ENCODE measurements at regions not wholly inside any gene's neighbourhood (a gene's known extent, or its start where the extent isn't known, plus 50 kb on each side); places are given as distances from the start of the nearest gene placed in this dataset.
A peak's percentile ranks its signal among the peaks of the same experiment; 100 is the strongest.

- H3K27ac Mint-ChIP-seq: no peak overlapping the region
These were observed 499.3 kb downstream of the EPHA5 start for GRCh38 chr4:65170768-65171514.

More at GRCh38 chr4:65170768-65171514, 499.3 kb downstream of the EPHA5 start:
- Histone ChIP-seq H2AFZ (peak overlapping the region; percentile 67; the same call in 1 of the 2 replicates), H3K27me3 (ENCODE audit: insufficient read depth) (no peaks in the 10 kb centered on the region), H3K9me2 (ENCODE audit: insufficient read depth) (no peaks in the 10 kb centered on the region), H4K20me1 (replicated peaks; ENCODE audit: insufficient read depth) (no peaks in the 10 kb centered on the region), H3K27ac (ENCODE audit: low read depth) (no peak overlapping the region), H3F3A (replicated peaks; ENCODE audit: low read depth) (no peaks in the 10 kb centered on the region), H3K36me3 (ENCODE audit: insufficient read depth) (no peaks in the 10 kb centered on the region), H3K4me3 (no peak overlapping the region), H3K4me2 (no peak overlapping the region), H3K79me2 (replicated peaks; ENCODE audit: insufficient read depth) (no peaks in the 10 kb centered on the region), H3K4me1 (ENCODE audit: insufficient read depth) (no peaks in the 10 kb centered on the region)
- Mint-ChIP-seq H3K36me3 (ENCODE audit: low read depth) (peaks cover 5% of the 10 kb centered on the region), H3K9me3 (peaks cover 5% of the 10 kb centered on the region), H3K27me3 (ENCODE audit: insufficient read depth, low read depth, poor library complexity) (peaks cover 1% of the 10 kb centered on the region), H3K4me1 (no peaks in the 10 kb centered on the region; the same call in 2 of the 3 replicates), H3K4me3 (no peak overlapping the region)
- ATAC-seq: no peak
- TF ChIP-seq NANOG (IDR thresholded peaks at IDR 0.05; ENCODE audit: borderline replicate concordance) (no peak), EZH2 (IDR thresholded peaks at IDR 0.05; ENCODE audit: low read depth, unreplicated experiment) (no peak), CREB1 (CRISPR knock-in tag; IDR thresholded peaks at IDR 0.05; ENCODE audit: low read depth) (no peak), ZNF114 (CRISPR knock-in tag; IDR thresholded peaks at IDR 0.05) (no peak), ZNF462 (CRISPR knock-in tag; IDR thresholded peaks at IDR 0.05) (no peak), JUNB (IDR thresholded peaks at IDR 0.05; ENCODE audit: unreplicated experiment) (no peak), REST (IDR thresholded peaks at IDR 0.05; ENCODE audit: unreplicated experiment) (no peak), STAT1 (IDR thresholded peaks at IDR 0.05; ENCODE audit: unreplicated experiment) (no peak), CTCF (conservative IDR thresholded peaks at IDR 0.05; ENCODE audit: low read depth in 2 of 2) (no peak), ETS1 (IDR thresholded peaks at IDR 0.05) (no peak), ZNF331 (CRISPR knock-in tag; IDR thresholded peaks at IDR 0.05; ENCODE audit: low read depth) (no peak), EZH2phosphoT487 (IDR thresholded peaks at IDR 0.05; ENCODE audit: unreplicated experiment) (no peak), POLR2AphosphoS5 (IDR thresholded peaks at IDR 0.05; ENCODE audit: low read depth) (no peak)
- DNase-seq (ENCODE audit: low spot score): no peak

Measured in GM23338 (cell line).